KBM-7 (cell line): ENCODE measurements at regions not wholly inside any gene's neighbourhood (a gene's known extent, or its start where the extent isn't known, plus 50 kb on each side); places are given as distances from the start of the nearest gene placed in this dataset.
"Not testable (repeated sequence)": the region's sequence is repeated elsewhere in the genome, so short reads cannot be mapped to it uniquely, and the experiment has no call there.

ENCODE experiments used
- DNase-seq: peaks from one replicate; pipeline ENCODE4 v3.0.0-alpha.2; 2015
- in situ Hi-C: fragments of 300-500 bp; cut with MboI; formaldehyde crosslinking; loops from 2 replicates; pipeline ENCODE4 v1.14.3; 2020; ENCODE audit warnings: low sequenced_read_pairs, low pct_unique_long_range_greater_than_20kb, mixed read lengths

GRCh38 chr9:78902051-78902450 lies 605.1 kb downstream of the PSAT1 start:
- in situ Hi-C loops: no loop called here
- no peak for DNase-seq

GRCh38 chr9:78903581-78903980 lies 606.7 kb downstream of the PSAT1 start:
- DNase-seq: no peak
- in situ Hi-C loops: no loop called here

- in situ Hi-C loops: no loop called here
- no peak for DNase-seq
Observed at GRCh38 chr9:78904686-78905085, 607.8 kb downstream of the PSAT1 start.

- DNase-seq: no peak
- in situ Hi-C loops: no loop called here
Observed at GRCh38 chr9:78905387-78905786, 608.5 kb downstream of the PSAT1 start.

GRCh38 chr9:78905986-78906755 lies 609.2 kb downstream of the PSAT1 start:
- in situ Hi-C loops: no loop called here
- DNase-seq: no peak

- DNase-seq: no peak
- in situ Hi-C loops: no loop called here
Observed at GRCh38 chr9:78909566-78909965, 612.6 kb downstream of the PSAT1 start.

GRCh38 chr9:78916884-78917283 lies 620.0 kb downstream of the PSAT1 start:
- in situ Hi-C loops, DNase-seq: not testable (repeated sequence)

- in situ Hi-C loops: no loop called here
- no peak for DNase-seq
Observed at GRCh38 chr9:78918976-78919375, 622.1 kb downstream of the PSAT1 start.

- no peak for DNase-seq
- in situ Hi-C loops: no loop called here
Observed at GRCh38 chr9:78919701-78920100, 622.8 kb downstream of the PSAT1 start.

GRCh38 chr9:78921341-78921740 lies 624.4 kb downstream of the PSAT1 start:
- no peak for DNase-seq
- in situ Hi-C loops: no loop called here

GRCh38 chr9:78923966-78924659 lies 627.2 kb downstream of the PSAT1 start:
- DNase-seq: no peak
- in situ Hi-C loops: no loop called here

GRCh38 chr9:78927099-78927940 lies 630.4 kb downstream of the PSAT1 start:
- in situ Hi-C loops: no loop called here
- DNase-seq: no peak

- in situ Hi-C loops: no loop called here
- no peak for DNase-seq
Observed at GRCh38 chr9:78928625-78929405, 631.9 kb downstream of the PSAT1 start.

- no peak for DNase-seq
- in situ Hi-C loops: no loop called here
Observed at GRCh38 chr9:78930281-78930680, 633.4 kb downstream of the PSAT1 start.

- in situ Hi-C loops: no loop called here
- no peak for DNase-seq
Observed at GRCh38 chr9:78932849-78933627, 636.1 kb downstream of the PSAT1 start.

GRCh38 chr9:78934880-78935279 lies 636.9 kb upstream of the TLE4 start:
- in situ Hi-C loops: no loop called here
- no peak for DNase-seq

GRCh38 chr9:78938821-78939220 lies 632.9 kb upstream of the TLE4 start:
- in situ Hi-C loops: no loop called here
- DNase-seq: no peak

- in situ Hi-C loops: no loop called here
- DNase-seq: no peak
Observed at GRCh38 chr9:78939311-78940065, 632.3 kb upstream of the TLE4 start.
